A172 (cell line): ENCODE measurements at regions not wholly inside any gene's neighbourhood (a gene's known extent, or its start where the extent isn't known, plus 50 kb on each side); places are given as distances from the start of the nearest gene placed in this dataset.

Source experiments
- DNase-seq: peaks from one replicate; pipeline ENCODE4 v3.0.0-alpha.2; 2015; ENCODE audit warnings: low spot score

DNA sequence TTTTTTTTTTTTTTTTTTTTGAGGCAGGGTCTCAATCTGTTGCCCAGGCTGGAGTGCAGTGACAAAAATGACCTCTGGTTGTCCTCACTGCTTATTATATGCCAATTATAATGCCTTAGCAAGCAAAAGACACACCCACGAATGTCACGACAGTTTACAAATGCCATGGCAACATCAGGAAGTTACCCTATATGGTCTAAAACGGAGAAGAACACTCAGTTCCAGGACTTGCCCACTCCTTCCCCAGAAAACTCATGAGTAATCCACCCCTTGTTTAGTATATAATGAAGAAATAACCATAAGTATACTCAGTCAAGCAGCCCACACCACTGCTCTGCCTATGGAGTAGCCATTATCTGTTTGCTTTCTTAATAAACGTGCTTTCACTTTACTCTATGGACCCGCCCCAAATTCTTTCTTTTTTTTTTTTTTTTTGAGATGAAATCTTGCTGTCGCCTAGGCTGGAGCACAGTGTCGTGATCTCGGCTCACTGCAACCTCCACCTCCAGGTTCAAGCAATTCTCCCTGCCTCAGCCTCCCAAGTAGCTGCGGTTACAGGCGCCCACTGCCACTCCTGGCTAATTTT, 106.2 kb downstream of the SMIM20 start:
- no peak for DNase-seq

DNA sequence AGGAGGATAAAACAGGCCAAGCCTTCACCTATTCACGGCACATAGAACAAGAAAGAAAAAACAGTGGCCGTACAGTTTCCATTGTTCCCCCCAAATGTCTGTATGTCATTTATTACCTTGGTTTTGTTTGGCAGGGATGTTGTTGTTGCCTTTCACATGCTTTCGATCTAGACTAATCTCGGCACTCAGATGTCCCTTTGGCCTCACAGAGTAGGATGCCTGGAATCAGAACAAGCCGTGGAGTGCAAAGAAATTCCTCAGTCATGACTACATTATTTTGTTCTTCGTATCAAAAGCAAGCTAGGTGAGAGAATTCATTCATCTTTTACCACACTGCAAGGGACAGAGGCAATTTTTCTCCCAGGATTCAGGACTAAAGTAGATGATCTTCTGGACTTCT, 106.9 kb downstream of the SMIM20 start:
- peak; percentile 23 for DNase-seq

DNA sequence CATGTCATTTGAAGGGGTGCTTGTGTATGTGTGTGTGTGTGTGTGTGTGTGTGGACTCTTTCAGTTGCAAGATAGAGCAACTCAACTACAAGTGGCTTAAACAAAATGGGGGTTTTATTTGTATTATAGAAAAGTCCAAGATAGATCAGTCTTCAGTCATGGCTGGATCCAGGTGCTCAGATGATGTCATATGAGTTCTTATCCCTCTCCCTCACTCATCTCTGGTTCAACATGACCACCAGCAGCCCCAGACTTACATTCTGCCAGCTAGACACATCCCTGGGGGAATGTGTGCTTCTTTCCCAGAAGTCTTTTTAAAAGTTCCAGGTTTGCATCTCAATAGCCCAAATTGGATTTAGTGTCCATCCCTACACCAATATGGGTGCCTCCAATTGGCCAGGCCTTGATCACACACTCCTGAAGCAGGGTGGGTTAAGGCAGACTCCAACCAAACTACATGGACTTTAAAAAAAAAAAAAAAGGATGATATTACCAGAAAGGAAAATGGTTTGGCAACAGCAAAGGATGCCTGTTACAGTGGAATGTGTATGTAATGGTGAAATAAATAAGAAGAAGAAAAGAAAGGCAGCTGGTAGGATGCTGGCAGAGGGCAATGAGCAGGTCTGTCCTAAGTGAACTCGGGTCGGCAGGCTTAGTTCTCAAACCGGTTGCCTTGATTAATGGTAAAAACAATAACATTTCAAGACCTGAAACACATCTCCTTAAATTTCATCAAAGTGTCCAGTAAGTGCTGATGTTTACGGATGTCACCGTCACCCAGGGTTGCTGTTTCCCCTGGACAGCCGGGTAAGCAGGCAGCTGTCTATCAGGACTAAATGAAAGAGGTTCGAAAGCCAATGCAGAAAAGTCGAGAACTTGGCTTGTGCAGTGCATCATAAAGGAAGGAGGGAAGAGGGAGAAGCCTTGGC, 107.7 kb downstream of the SMIM20 start:
- DNase-seq, result no peak

DNA sequence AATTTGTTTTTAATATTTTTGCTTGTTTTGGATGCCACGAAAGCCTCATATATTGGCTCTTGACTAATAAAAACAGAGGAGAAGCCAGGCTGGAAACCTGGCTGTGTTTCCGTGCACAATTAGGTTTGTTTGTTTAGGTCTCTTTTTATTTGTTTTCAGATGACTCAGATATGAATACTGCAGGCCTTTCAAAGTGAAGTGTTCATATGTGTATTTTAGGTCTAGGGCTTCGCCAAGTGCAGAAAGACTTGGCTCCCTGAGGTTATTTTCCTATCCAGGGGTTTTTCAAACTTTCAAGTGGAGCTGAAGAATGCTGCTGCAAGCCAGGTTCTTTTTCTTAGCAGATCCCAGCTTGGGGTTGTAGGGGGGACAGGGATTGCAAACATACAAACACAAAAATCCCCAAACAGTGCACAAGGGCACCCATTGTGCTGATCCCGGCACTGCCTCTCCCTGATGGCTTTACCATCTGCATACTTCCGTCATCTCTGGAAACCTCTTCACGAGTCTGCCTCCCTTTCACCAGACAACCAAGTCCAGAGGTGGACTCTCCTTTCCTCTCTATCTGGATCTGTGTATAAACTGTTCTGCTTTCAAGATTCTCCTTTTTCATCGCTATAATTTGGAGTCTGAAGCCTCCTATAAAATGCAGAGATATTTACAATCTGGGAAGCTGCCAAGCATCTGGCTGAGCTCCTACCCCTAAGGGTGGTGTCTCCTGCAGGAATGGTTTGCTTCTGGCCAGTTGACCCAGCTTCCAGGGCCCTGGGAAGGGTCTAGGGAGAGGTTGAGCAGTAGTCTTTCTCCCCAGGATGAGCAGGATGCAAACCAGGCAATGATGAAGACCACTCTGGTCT, 108.6 kb downstream of the SMIM20 start:
- DNase-seq, result peak; percentile 48

DNA sequence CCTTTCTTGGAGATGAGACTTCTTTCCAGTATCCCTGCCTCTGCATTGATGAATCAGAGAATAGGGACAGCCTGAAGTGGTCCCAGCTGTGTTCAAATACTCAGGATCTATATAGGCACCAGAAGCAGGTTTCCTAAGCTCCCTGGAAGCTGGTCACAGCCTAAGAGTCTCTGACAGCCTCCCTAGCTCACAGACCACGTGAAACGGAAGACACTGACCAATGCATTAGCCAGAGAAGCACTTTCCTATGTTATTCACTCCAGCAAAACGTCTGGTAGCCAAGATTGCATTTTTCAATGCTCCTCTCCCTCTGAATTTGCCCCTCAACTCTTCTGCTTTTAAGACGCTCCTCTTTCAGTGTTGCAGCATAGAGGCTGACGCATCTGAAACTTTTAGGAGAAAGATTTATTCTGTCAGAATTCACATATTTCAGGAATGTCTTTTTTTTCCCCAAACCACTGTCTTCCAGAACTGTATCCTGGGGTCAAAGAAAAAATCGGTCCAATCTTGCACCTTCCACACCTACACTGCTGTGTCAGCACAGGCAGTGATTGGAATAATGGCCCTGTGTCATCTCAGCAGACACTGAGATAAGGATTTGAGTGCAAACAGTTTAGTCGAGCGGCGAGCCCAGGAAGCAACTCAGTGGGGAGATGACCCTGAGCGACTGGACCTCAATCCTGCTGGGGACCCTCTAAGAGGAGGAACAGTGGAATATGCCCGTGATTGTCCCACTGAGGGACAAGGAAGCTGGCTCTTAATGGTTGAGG, 109.4 kb downstream of the SMIM20 start:
- no peak for DNase-seq

DNA sequence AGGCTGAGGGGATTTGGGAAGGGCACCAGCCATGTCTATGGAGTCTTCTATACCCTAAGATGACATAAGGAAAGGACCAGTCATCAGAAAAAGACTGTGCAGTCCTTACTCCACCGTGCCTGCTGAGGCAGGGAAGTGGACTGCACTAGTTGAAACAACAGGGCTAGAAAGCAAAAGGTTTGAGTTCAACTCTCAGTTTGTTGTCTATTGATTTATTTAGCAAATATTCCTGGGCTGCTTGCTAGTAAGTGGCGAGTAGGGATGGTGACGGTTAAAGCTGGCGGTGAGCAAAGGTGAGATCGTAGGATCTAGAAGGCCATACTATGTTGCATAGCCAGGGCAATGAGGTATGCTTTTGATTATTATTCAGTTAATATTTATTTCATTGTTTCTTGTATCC, 110.1 kb downstream of the SMIM20 start:
- DNase-seq, result no peak

DNA sequence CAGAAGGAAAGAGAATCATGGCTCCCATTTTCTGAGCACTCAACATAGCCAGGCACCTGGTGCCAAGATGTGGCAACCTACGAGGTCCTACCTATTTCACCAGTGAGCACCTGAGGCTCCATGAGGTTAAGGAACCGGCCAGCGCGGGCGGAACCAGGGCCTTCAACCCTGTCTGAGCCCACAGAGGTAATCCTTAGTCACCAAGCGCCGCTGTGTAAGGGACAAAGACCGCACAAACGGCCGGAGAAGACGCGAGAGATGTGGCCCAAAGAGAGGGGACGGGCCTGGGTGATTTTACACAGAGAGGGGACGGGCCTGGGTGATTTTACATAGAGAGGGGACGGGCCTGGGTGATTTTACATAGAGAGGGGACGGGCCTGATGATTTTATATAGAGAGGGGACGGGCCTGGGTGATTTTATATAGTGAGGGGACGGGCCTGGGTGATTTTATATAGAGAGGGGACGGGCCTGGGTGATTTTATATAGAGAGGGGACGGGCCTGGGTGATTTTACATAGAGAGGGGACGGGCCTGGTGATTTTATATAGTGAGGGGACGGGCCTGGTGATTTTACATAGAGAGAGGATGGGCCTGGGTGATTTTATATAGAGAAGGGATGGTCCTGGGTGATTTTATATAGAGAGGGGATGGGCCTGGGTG, 114.2 kb downstream of the SMIM20 start:
- DNase-seq, result no peak

DNA sequence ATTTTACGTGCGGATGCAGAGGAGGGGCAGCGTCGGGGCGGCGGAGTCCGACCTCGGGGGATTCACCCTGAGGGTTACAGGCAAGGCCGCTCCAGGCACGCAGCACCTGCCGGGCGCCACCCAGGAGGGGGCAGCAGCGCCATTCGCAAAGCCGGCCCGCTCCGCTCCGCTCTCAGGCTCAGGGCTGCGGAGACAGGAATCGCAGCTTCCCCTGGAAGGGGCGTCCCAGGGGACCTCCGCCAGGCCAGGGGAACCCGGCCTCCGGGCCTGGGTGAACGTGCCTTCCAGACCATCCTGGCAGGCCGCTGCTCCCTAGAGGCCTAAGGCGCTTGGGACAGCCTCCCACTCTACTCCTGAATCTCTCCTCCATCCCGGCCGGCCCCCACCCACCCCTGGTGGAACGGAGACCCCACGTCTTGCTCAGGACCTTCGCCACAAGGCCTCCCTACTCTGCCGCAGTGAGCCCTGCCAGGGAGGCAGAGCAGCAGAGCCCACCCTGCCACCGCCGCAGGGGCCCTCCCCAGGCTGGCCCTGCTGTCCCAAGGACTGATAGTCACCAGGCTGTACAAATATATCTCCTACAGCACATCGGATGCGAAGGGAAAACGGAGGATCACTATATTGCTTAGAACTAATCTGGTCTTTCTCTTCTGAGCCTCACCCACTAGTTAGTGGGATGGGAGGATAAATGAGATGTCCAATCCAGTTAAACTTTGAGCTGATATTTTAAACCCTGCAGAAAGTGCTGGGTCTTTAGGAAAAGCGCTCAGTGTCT, 115.0 kb downstream of the SMIM20 start:
- no peak for DNase-seq

DNA sequence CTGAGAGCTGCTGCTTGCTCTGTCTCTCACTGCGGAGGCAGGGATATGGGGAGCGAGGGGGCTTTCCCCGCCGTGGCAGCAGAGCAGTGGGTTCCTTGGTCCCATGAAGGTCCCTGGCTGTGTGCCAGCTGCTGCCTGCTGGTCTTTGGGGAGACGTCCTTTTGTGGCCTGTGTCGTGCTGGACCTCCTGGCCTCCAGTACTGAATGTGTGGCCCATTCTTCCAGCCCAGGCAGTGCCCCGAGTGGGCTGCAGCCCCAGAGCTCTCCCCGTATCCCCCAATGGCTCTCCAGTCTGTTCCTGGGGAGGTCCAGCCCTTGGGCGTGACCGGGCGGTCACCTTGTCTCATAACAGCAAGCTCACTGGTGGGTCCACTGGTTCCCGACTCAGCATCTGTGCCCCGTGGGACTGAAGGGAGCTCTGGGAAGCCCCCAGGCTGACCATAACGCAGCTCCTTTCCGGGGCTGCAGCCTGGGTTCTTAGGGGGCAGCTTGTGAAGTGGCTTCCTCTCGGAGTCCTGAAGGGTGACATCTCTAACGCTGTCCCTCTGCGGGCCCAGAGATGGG, 115.6 kb downstream of the SMIM20 start:
- DNase-seq, result no peak

DNA sequence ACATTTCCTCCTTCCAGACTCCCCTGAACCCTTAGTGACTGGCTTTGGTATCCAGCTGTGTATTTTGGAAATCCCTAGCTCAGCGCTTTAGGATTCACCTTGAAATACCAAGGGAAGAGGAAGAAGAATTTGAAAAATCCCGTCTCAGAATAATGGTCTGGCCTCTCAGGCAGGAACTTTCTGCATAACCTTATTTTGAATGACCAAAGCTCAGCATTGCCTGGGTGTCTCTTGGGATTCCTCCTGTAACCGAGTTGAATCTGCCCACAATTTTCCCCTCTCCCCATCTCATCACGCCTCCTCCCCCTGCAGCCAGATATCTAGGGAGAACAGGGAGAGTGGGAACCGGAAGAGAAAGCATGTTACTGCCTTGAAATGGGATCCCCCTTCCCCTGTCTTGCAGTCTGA, 116.2 kb downstream of the SMIM20 start:
- DNase-seq, result no peak

DNA sequence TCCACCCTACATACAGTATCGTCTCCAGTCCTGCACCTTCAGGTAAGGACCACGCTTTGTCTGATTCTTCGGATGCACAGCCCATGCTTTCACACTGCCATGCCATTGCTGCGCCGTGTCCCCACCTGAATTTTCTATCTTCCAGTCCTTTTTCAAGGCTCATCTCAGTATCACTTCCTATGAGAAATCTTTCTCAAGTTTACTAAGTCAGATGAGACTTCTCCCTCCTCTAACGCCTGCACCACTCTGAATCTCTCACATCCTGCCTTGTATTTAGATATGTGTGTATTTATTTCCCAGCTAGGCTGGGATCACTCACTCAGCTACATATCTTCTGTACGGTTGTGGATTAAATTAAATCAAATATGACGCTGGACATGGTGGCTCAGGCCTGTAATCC, 116.8 kb downstream of the SMIM20 start:
- no peak for DNase-seq

DNA sequence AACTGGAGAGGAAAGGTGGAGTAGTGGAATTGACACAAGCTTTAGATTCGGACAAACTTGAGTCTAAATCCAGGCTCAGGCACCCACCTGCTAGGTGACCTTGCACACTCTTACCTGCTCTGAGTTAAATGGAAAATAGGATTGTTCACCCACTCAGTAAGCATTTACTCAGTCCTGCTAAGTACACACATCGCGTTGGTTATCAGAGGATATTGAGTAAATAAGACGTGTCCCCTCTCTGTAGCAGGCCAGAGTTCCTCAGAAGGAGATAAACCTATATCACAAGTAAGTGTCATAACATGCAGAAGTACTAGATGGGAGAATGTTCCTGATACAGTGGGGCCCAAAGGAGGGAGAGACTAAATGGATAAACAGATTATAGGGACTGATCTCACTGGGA, 117.7 kb downstream of the SMIM20 start:
- no peak for DNase-seq

DNA sequence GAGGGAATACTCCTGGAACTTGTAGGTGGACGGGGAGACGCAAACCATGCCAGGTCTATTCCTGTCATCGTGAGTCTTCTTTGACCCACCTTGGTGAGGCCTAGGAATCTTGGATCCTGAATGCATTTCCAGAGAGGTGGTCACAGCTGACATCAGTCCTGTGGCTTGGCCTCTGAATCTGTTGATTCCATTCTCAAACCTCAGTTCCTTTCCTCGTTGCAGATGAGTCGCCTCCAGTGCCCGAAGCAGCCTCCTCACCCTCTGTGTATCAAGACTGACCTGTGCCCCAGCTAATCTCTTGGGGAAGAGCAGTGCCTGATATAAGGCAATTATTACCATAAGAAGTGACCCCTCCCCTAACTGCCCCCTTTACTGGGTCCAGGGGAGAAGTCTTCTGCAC, 118.1 kb downstream of the SMIM20 start:
- peak; percentile 13 for DNase-seq

DNA sequence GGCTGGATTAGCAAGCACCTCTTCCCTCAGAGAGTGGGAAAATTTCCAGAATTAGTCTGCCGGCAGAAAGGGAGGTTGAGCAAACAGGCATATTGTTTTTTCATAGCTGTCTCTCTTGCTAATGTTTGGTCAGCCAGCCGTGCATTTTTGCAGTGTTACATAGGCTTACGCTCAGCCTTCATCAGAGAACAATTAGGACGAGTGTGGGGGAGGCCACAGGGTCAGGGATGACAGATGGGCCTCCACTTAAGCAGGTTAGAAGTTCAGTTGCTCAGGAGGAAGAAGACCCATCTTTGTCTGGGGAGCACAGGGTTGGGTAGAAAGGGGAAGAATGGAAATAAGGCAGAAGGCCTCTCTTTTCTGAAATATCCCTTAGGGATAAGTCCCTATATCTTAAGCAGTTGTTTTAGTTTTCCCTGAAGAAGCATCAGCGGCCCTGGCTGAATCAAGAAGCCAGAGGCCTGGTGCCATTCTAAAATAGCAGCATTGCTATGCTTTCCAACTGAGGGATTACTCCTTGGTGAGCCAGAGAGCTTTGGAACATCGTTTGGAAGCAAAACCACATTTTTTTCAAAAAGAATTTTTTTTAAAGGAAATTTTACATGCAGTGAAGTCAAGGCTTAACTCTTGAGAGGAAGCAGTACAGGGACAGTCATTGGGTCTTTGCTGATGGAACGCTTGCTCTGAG, 118.8 kb downstream of the SMIM20 start:
- DNase-seq, result no peak

DNA sequence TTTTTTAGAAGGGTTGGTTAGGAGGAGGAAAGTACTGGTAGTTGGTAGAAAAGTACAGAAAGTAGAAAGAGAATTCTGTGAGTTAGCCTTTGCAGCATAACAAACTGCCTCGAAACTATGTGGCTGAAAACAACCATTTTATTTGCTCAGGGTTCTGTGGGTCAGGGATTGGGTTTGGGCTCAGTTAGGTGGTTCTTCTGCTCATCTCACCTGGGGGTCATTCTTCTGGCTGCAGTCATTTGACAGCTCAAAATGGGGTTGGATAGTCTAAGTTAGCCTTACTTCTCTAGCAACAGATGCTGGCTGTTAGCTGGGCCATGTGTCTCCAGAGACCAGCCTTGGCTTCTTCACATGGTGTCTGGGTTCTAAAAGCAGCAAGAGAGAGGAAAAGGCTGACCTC, 119.4 kb downstream of the SMIM20 start:
- DNase-seq, result no peak

DNA sequence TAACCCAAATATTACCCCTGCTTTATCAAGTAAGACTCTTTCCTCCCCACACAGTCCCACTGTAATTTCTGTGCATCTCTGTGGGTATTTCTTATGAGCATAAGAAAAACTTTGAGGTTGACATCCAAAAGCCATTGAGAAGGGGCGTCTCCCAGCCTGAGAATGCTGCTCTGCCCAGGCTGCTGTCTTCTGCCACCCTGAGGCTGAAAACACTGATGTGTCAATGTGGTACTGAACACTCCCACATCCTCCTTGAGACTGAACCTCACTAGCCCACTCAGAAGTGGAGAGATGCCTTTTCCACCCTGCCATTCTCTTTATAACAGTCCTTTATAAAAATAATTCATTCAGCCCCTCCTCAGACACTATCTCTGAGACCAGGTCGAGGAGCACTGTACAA, 120.8 kb downstream of the SMIM20 start:
- no peak for DNase-seq

DNA sequence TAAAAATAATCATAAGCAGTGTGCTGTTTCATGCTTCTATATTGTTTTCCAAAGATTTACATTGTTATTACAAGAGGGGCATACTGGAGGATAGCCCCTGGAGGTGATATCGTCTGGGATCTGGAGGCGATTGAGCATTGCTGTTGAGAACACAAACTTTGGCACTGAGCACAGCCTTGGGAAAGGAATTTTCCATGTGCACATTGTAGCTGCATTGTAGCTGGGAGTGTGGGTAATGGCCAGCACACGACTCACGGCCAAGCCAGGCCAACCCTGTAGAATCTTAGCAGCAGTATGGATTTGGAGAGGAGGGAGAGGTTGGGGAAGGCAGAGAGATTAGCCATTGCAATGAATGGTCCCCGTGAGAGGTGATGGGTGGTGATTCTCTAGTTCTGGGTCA, 121.9 kb downstream of the SMIM20 start:
- DNase-seq, result no peak

DNA sequence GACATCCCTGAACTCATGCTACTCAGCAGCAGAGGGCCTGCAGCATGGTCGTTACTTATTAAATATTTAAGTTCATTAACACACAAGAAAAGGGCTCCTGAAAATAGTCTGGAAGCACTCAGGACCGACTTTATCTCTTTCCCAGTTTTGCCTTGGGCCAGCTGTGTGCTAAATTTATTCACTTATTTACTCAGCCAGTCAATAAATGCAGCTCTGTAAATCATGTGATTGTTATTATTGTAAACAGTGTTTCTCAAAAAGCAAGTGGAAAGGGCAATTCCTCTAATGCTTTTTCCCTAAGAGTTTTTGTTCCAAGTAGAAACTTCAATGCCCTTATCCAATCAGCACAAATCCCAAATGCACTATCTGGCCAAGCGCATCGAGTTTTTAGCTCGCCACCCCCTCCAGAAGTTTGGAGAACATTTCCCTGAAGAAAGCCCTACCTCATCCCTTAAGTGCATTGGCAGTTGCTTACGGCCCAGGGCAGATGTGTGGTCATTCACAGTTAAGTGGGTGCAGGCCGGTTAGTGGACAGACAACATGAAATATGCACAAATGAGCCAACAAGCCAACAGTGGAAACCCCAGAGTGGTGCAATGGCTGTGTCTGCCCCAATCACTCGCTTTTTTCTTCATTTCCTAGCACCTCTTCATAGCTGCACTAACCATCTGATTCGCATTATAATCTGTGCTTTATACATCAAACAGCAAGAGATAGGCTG, 125.8 kb downstream of the SMIM20 start:
- DNase-seq, result no peak

DNA sequence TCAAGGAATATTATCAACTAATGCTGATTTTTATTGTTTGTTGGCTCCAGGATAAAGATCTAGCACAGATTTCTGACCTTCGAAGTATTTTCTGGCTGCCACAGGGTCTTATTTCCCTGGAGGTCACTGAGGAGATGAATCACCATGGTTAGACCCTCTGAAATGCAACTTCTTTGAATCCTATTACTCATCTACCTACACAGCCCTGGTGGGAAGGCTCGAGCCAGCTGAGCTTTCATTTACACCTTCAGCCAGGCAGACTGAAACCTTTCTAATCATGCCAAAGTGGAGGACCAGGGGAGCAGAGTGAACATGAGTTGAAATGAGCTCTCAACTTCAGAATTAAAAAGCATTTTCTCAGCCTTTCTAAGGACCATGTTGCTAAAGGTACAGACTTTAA, 130.5 kb downstream of the SMIM20 start:
- no peak for DNase-seq
